HG02970 (cell line): ENCODE measurements at regions not wholly inside any gene's neighbourhood (a gene's known extent, or its start where the extent isn't known, plus 50 kb on each side); places are given as distances from the start of the nearest gene placed in this dataset.

ENCODE experiments used
- ATAC-seq: cut with Tn5 transposase; IDR thresholded peaks from one replicate; pipeline ENCODE4 v1.9.1; 2021; ENCODE audit warnings: mild to moderate bottlenecking, moderate library complexity, moderate number of reproducible peaks; ENCODE audit not compliant: unreplicated experiment, low FRiP score

DNA sequence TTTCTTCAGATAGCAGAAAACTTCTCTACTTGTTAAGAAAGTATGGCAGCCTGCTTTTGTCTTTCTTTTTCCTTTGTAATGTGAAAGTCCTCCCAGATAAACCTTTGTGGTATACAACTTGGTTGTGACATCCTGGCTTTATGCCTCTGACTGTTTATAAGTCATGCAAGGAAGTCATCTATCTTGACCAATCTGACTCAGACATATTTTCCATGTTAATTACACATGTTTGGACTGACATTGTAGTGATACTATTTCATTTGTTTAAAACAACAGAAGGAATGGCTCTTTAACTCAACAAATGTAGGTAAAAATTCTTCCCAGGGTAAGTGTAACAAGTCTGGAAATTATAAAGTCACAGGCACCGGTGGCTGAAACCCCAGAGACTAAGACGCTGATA lies 341.6 kb upstream of the MEOX2 start:
- ATAC-seq, result no peak

DNA sequence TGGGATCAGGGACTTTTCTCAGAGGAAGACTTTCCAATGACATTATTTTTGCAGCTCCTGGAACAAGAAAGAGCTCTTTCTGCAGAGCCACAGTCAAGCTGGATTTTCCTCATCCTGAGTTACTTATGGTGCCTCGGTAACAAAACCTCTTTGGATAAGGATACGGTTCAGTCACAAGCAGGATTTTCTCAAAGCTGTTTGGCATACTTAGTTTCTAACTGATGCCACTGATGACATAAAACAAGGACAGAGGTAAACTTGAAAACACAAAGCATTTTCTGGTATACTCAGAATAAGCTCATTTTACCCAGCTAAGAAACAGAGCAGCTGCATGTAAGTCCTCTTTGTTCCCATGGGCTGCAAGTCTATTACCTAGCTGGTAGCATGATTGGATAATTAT lies 340.9 kb upstream of the MEOX2 start:
- ATAC-seq, result no peak

- ATAC-seq, result no peak
These were observed 340.0 kb upstream of the MEOX2 start for GRCh38 chr7:16026253-16027020.

DNA sequence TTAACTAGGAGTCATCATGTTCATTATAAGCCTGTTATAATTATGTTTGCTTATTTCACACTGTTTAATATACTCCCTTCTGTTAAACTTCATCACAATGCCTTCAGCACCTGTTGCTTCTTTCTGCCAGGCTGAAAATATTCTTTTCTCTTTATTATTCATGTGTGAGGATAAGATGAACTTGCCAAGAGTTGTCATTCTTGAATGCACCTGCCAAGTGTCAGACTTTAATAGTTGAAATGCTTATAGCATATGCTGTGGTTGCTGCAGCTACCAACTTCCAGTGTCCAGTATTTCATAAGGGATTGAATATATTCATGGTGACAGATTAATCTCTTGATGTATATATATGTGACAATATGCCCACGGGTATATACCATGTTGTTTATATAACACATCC lies 339.2 kb upstream of the MEOX2 start:
- no peak for ATAC-seq

GRCh38 chr7:16023503-16023902 lies 337.0 kb upstream of the MEOX2 start:
- ATAC-seq, result no peak

GRCh38 chr7:16023046-16023445 lies 336.6 kb upstream of the MEOX2 start:
- ATAC-seq, result no peak

DNA sequence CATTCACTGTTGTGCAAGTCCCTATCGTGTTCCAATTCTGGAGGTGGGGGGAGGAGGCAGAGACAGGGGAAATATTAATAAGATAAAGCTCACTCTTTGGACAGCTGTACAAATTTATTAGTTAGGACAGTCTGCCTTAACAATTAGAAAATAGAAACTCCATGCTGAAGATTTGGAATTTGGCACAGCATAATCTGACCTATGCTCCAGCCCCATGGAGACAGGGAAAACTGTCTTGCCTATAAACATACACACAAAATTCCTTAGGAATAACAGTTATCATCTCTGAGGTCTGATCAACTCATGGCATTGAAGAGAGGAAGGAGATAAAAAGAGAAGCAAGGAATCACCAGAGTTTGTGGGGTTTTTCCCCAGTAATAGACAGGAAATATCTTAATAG lies 335.4 kb upstream of the MEOX2 start:
- no peak for ATAC-seq

GRCh38 chr7:16015981-16016380 lies 329.5 kb upstream of the MEOX2 start:
- ATAC-seq, result no peak

DNA sequence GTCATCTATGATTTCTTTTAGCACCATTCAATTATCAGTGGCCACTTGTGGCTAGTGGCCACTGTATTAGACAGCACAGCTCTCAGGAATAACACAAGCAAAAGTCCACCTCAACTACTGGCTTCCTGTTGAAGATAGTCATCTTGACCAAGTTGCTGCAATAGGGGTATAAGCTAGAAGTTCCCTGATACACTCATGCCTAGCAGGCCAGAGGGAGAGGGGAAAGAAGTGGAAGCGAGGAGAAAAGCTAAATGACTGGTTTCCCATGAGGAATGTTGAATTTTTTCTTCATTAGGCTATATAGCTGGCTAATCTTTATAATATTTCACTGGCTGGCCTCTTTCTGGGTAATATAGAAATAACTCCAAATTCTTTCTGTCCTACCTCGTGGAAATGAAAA lies 327.5 kb upstream of the MEOX2 start:
- ATAC-seq, result no peak

- ATAC-seq, result no peak
These were observed 321.4 kb upstream of the MEOX2 start for GRCh38 chr7:16007911-16008310.

DNA sequence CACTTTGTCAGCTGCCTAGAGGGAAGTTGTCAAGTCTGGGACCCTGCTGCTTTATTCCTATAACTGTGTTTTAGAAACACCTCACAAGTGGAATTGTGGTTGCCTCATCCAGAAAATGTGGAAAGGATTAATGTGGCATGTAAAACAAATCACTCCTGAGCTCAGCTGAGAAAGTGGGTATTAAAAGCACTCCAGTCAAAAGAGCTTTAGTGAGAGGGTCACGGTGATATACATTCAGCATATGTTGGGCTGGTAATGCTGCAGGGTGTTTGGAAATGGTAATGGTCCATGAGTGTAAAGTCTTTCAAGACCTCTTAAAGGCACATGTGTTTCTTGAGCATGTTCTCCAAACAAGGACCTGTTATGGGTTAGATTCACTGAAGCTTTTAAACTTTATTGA lies 318.2 kb upstream of the MEOX2 start:
- no peak for ATAC-seq

DNA sequence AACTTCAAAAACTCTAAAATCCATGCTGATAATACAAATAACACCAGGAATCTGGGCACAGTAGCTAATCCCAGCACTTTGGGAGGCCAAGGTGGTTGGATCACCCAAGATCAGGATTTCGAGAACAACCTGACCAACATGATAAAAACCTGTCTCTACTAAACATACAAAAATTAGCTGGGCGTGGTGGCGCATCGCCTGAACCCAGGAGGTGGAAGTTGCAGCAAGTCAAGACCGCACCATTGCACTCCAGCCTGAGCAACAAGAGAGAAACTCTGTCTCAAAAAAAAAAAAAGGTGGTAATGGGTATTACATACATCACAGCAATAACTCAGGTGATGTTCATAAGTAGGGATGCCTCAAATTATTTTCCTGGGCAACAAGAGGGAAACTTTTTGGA lies 315.0 kb upstream of the MEOX2 start:
- no peak for ATAC-seq

GRCh38 chr7:15998617-15999016 lies 312.1 kb upstream of the MEOX2 start:
- ATAC-seq, result no peak

DNA sequence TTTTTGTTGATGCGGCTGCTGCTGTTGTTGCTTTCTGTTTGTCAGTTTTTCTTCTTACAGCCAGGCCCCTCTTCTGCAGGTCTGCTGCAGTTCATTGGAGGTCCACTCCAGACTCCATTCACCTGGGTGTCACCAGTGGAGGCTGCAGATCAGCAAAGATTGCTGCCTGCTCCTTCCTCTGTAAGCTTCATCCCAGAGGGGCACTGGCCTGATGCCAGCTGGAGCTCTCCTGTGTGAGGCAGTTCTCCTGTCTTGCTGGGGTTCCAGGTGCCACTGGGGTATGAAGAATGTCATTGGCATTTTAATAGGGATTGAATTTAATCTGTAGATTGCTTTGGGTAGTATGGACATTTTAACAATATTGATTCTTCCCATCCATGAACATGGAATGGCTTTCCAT lies 308.5 kb upstream of the MEOX2 start:
- no peak for ATAC-seq

DNA sequence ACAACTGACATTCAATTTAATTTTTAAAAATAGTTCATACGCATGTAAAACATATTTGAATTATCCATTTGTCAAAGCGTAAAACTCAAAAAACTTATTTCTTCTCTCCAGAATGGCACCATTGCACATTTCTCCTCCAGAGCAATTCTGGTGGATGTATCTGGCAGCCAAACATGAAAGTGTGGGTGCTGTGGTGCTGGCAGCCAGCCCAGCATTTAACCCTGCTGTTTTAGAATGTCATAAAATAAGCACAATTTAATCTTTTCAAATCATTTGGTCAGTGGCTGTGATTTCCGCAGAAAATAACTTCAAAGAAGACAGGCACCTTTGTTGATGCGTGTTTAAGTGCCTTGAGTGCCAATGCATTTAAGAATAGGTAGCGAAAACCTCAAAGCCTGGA lies 302.7 kb upstream of the MEOX2 start:
- ATAC-seq, result no peak

DNA sequence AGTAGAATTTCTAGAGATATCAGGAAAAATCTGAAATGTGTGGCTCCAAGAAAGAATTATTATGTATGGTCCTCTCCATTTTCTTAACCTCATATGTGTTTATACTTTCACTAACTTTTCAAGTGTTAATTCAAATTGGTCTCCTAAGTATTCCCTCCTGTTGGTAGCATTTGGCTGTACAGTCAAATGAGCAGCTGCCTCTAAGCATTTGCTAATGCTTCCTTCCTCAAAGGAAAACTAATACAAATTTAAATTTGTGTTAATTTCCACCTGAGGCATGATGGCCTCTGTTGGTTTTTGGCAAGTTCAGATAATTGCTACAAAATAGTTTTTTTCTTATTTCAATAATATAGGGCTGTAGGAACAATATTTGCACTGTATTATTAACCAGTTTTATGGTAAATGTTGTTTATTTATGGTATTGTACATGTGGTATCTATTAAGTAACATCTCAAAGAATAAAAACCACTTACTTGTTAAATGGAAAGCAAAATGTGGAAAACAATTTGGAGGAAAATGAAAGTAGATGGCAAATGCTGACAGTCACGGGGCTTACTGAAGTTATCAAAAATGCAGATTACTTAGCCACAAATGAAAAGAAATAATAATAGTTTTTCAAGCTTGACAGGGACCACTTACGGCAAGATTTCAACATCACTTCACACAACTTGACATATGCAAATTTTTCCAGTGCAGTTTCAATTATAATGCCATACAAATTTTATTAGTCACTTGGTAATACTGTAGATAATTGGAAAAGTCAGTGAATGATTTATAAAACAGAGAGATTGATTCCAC lies 299.3 kb upstream of the MEOX2 start:
- no peak for ATAC-seq

- ATAC-seq, result no peak
These were observed 291.2 kb upstream of the MEOX2 start for GRCh38 chr7:15977663-15978062.

DNA sequence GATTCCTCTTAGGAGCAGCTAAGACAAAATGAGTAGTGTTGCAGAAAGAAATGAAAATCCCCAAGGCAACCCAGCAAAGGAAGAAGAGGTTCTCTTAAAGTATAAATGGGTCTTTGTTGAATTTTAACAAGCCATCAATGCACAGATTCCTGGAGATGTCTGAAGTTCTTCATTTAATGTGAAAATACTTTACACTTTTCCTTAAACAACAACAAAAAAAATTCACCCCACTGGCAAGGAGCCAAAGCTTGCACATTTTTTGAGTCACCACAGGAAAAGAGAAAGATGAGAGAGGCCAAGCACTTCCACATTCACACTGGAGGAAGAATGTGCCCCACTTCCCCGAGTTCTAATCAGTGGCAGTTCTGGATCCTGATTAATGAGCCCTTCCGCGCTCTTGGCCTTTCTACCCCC lies 286.4 kb upstream of the MEOX2 start:
- ATAC-seq, result no peak

DNA sequence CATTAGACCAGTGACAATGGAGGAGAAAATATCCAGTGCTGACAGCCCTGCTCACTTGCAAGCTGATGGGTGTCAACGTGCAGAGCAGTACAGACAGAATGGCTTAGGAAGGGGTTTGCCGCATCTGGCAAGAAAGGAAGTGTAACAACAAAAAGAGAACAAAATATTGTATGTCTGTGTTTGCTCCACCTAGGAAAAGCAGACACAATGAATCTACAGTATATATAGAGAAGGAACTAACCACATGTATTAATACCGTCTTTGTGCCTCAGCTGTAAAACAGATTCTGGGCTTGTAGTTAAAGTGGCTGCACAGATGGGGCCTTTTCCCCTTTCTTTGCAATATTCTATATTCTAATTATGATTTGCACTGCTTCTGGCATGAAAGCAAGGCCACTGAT lies 281.1 kb upstream of the MEOX2 start:
- ATAC-seq, result no peak

DNA sequence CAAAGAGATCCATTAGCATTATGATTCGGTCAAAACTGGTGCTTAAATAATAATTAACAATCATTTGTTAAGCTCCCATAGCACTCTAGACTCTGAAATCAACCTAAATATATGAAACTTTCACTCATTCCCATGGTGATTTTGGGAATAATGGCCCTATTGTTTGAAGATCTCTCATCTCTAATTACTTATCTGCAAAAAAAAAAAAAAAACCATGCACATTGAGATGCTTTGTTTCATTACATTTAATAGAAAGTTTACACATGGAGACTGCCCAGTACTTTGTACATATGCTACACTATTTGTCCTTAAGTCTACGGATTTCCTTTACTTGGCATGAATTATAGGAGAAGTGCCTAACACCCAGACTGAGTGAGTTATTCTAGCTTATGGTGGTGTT lies 280.6 kb upstream of the MEOX2 start:
- ATAC-seq, result no peak

GRCh38 chr7:15963206-15963605 lies 276.7 kb upstream of the MEOX2 start:
- ATAC-seq, result no peak
